SK-N-SH (cell line): ENCODE measurements at regions not wholly inside any gene's neighbourhood (a gene's known extent, or its start where the extent isn't known, plus 50 kb on each side); places are given as distances from the start of the nearest gene placed in this dataset.

ENCODE experiments used
- CTCF ChIA-PET: fragments of 300-600, 350-600 bp; formaldehyde crosslinking; extraction: SDS; loops from one replicate; lab custom pipeline; 2021; lab: Yijun Ruan, JAX
- POLR2A ChIA-PET: fragments of 350-600 bp; sonication (Branson Sonifier 250); formaldehyde crosslinking; extraction: SDS; loops from one replicate; lab custom pipeline; 2020; ENCODE audit warnings: antibody characterized with exemption, inconsistent platforms; lab: Yijun Ruan, JAX
- DNase-seq: peaks from one replicate; pipeline ENCODE4 v3.0.0; 2012
- H2AFZ ChIP-seq: fragments of 200-600 bp; sonication (generic); 2 replicates; pipeline ENCODE4 v1.8.1; 2016; ENCODE audit warnings: antibody characterized with exemption, mild to moderate bottlenecking, low read depth
- H3F3A ChIP-seq: fragments of 200-600 bp; sonication (generic); replicated peaks from 2 replicates; pipeline ENCODE3; 2016; ENCODE audit warnings: antibody characterized with exemption, mild to moderate bottlenecking; ENCODE audit not compliant: insufficient read depth
- H3K27ac ChIP-seq, 2 experiments: fragments of 200-500 bp in 1 of 2; fragments of 200-600 bp in 1 of 2; sonication (Bioruptor generic) in 1 of 2; sonication (generic), shearing (Covaris generic) in 1 of 2; 2 replicates each; pipeline versions ENCODE4 v1.5.1 to v1.6.1; 2014 to 2016; ENCODE audit warnings: low read depth in 2 of 2, inconsistent platforms in 1 of 2, low read length in 1 of 2, mild to moderate bottlenecking in 1 of 2, mixed read lengths in 1 of 2
- H3K27me3 ChIP-seq: fragments of 200-600 bp; sonication (generic), shearing (Covaris generic); 2 replicates; pipeline ENCODE4 v1.6.1; 2016; ENCODE audit warnings: mixed run types; ENCODE audit not compliant: insufficient read depth
- H3K36me3 ChIP-seq, 2 experiments: fragments of 200-500 bp in 1 of 2; fragments of 200-600 bp in 1 of 2; sonication (Bioruptor generic) in 1 of 2; sonication (generic) in 1 of 2; replicated peaks in 1 of 2; 2 replicates each; pipeline versions ENCODE3 to v1.5.1; 2014 to 2016; ENCODE audit warnings: low read length in 1 of 2, mild to moderate bottlenecking in 1 of 2; ENCODE audit not compliant: insufficient read depth in 2 of 2, control insufficient read depth in 1 of 2
- H3K4me1 ChIP-seq, 2 experiments: fragments of 200-500 bp in 1 of 2; fragments of 200-600 bp in 1 of 2; sonication (Bioruptor generic) in 1 of 2; sonication (generic), shearing (Covaris generic) in 1 of 2; 2 replicates each; pipeline versions ENCODE4 v1.5.1 to v1.6.1; 2014 to 2016; ENCODE audit warnings: low read depth in 1 of 2, low read length in 1 of 2, mixed run types in 1 of 2; ENCODE audit not compliant: insufficient read depth in 2 of 2, control insufficient read depth in 1 of 2
- H3K4me2 ChIP-seq: fragments of 200-600 bp; sonication (generic), shearing (Covaris generic); 2 replicates; pipeline ENCODE4 v1.6.1; 2017; ENCODE audit warnings: mixed run types
- H3K4me3 ChIP-seq, 2 experiments: fragments of 200-500 bp in 1 of 2; fragments of 200-600 bp in 1 of 2; sonication (Bioruptor generic) in 1 of 2; sonication (generic), shearing (Covaris generic) in 1 of 2; 2 replicates each; pipeline versions ENCODE4 v1.5.1 to v1.8.1; 2014 to 2016; ENCODE audit warnings: low read depth in 2 of 2, inconsistent platforms in 1 of 2, low read length in 1 of 2, mild to moderate bottlenecking in 1 of 2, mixed read lengths in 1 of 2, moderate library complexity in 1 of 2
- H3K79me2 ChIP-seq: fragments of 200-600 bp; sonication (generic); 2 replicates; pipeline ENCODE4 v1.8.1; 2017; ENCODE audit warnings: mild to moderate bottlenecking; ENCODE audit not compliant: insufficient read depth
- H3K9ac ChIP-seq: fragments of 200-600 bp; sonication (generic); 2 replicates; pipeline ENCODE4 v1.6.1; 2017; ENCODE audit warnings: mixed run types
- H3K9me2 ChIP-seq: fragments of 200-600 bp; sonication (generic); 2 replicates; pipeline ENCODE4 v1.6.1; 2017; ENCODE audit warnings: mixed run types
- H3K9me3 ChIP-seq: fragments of 200-600 bp; sonication (generic); 2 replicates; pipeline ENCODE4 v1.6.1; 2017; ENCODE audit warnings: mixed run types, mild to moderate bottlenecking, moderate library complexity
- H4K20me1 ChIP-seq: fragments of 200-600 bp; sonication (generic); 2 replicates; pipeline ENCODE4 v1.6.1; 2017; ENCODE audit warnings: mild to moderate bottlenecking, mixed run types; ENCODE audit not compliant: insufficient read depth
- ELF1 ChIP-seq: IDR thresholded peaks from 2 replicates; pipeline ENCODE4 v1.4.0; 2012
- EP300 ChIP-seq, 2 experiments: IDR thresholded peaks; 2 replicates each; pipeline versions ENCODE4 v1.4.0 to v1.6.1; 2012; ENCODE audit warnings: borderline replicate concordance in 1 of 2, low read depth in 1 of 2, low read length in 1 of 2
- EZH2phosphoT487 ChIP-seq: fragments of 200-600 bp; sonication (generic); IDR thresholded peaks from 2 replicates; pipeline ENCODE4 v1.6.1; 2017; ENCODE audit warnings: low read depth, mixed run types, mild to moderate bottlenecking, antibody characterized with exemption, moderate library complexity, borderline replicate concordance
- FOXJ3 ChIP-seq: sonication (generic); formaldehyde crosslinking; IDR thresholded peaks from 2 replicates; pipeline ENCODE4 v1.5.1; 2020; ENCODE audit warnings: mild to moderate bottlenecking, missing genetic modification reagents
- MXI1 ChIP-seq: IDR thresholded peaks from 2 replicates; pipeline ENCODE4 v1.6.1; 2012; ENCODE audit warnings: mild to moderate bottlenecking, low read depth, low read length, improper control_type of control experiment
- NRF1 ChIP-seq: IDR thresholded peaks from 2 replicates; pipeline ENCODE4 v1.6.1; 2012; ENCODE audit warnings: low read depth, mild to moderate bottlenecking, low read length
- POLR2AphosphoS5 ChIP-seq: IDR thresholded peaks from 2 replicates; pipeline ENCODE4 v1.6.1; 2012; ENCODE audit warnings: low read depth, low read length
- RAD21 ChIP-seq: IDR thresholded peaks from 2 replicates; pipeline ENCODE4 v1.6.1; 2012; ENCODE audit warnings: mild to moderate bottlenecking, low read length
- RCOR1 ChIP-seq: fragments of 150-350 bp; IDR thresholded peaks from 2 replicates; pipeline ENCODE4 v1.6.1; 2017; ENCODE audit warnings: antibody characterized with exemption, low read length
- SIN3A ChIP-seq: IDR thresholded peaks from 2 replicates; pipeline ENCODE4 v1.6.1; 2012; ENCODE audit warnings: low read depth, mild to moderate bottlenecking, low read length, moderate library complexity, borderline replicate concordance
- TAF1 ChIP-seq: IDR thresholded peaks from 2 replicates; pipeline ENCODE4 v1.6.1; 2012; ENCODE audit warnings: low read depth, mild to moderate bottlenecking, low read length, moderate library complexity, borderline replicate concordance
- YY1 ChIP-seq: IDR thresholded peaks from 2 replicates; pipeline ENCODE4 v1.4.0; 2012; ENCODE audit warnings: low read depth, mild to moderate bottlenecking
- WGBS: methylation state at CpG from one replicate; pipeline ENCODE4 v1.1.6; 2017; ENCODE audit warnings: low lambda C conversion rate; 5-methylcytosine and 5-hydroxymethylcytosine counted together
- TF ChIP-seq, protein P1 (sequence below): IDR thresholded peaks from 2 replicates; pipeline ENCODE4; 2012
- TF ChIP-seq, protein P2 (sequence below): IDR thresholded peaks from 2 replicates; pipeline ENCODE4 v1.4.0; 2012; ENCODE audit warnings: low read depth, borderline replicate concordance
- TF ChIP-seq, protein P3 (sequence below): IDR thresholded peaks from 2 replicates; pipeline ENCODE4 v1.4.0; 2012; ENCODE audit warnings: low read depth

DNA sequence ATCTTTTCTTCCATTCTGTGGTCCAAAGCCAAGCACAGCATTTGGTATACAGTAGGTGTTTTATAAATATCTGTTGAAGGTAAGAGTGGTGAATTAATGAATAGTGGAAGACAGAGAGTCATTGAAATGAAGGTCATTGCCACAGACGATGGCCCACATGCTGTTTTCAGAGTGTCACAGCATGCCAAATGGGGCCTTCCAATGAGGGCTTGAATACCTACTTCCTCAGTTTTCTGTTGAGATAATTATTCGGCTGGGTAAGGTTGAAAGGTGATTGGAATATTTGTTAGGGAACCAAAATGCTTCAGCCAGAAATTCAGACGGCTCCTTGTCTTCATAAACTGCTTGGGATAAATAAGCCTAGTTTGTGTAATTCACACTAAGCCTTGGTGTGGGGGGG lies 205.3 kb upstream of the TBL1XR1 start:
- no peak overlapping the region for H3K27ac ChIP-seq
- no peak for DNase-seq
- no peak overlapping the region for H3K9ac ChIP-seq
- 90% methylated on average over 3 of the region's 3 CpGs for WGBS
- H3K4me2 ChIP-seq, result no peak overlapping the region
- TF ChIP-seq, protein P1, sequence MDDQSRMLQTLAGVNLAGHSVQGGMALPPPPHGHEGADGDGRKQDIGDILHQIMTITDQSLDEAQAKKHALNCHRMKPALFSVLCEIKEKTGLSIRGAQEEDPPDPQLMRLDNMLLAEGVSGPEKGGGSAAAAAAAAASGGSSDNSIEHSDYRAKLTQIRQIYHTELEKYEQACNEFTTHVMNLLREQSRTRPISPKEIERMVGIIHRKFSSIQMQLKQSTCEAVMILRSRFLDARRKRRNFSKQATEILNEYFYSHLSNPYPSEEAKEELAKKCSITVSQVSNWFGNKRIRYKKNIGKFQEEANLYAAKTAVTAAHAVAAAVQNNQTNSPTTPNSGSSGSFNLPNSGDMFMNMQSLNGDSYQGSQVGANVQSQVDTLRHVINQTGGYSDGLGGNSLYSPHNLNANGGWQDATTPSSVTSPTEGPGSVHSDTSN, result no peak
- TF ChIP-seq TAF1, result no peak
- TF ChIP-seq, protein P2, sequence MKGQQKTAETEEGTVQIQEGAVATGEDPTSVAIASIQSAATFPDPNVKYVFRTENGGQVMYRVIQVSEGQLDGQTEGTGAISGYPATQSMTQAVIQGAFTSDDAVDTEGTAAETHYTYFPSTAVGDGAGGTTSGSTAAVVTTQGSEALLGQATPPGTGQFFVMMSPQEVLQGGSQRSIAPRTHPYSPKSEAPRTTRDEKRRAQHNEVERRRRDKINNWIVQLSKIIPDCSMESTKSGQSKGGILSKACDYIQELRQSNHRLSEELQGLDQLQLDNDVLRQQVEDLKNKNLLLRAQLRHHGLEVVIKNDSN, result no peak
- no peak for TF ChIP-seq EZH2phosphoT487
- no peak for TF ChIP-seq YY1
- TF ChIP-seq, protein P3, sequence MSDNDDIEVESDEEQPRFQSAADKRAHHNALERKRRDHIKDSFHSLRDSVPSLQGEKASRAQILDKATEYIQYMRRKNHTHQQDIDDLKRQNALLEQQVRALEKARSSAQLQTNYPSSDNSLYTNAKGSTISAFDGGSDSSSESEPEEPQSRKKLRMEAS, result no peak
- TF ChIP-seq POLR2AphosphoS5, result no peak
- TF ChIP-seq ELF1, result no peak
- ChIA-PET CTCF (no interaction called here), POLR2A (no interaction called here)
- H4K20me1 ChIP-seq, result no peaks in the 10 kb centered on the region
- H3K4me3 ChIP-seq, result no peak overlapping the region
- no peaks in the 10 kb centered on the region for H3K79me2 ChIP-seq
- H3F3A ChIP-seq, result no peaks in the 10 kb centered on the region
- H2AFZ ChIP-seq, result no peak overlapping the region
- H3K9me3 ChIP-seq, result no peaks in the 10 kb centered on the region
- H3K27me3 ChIP-seq, result no peaks in the 10 kb centered on the region
- no peaks in the 10 kb centered on the region for H3K4me1 ChIP-seq
- no peaks in the 10 kb centered on the region for H3K36me3 ChIP-seq
- H3K9me2 ChIP-seq, result no peaks in the 10 kb centered on the region

DNA sequence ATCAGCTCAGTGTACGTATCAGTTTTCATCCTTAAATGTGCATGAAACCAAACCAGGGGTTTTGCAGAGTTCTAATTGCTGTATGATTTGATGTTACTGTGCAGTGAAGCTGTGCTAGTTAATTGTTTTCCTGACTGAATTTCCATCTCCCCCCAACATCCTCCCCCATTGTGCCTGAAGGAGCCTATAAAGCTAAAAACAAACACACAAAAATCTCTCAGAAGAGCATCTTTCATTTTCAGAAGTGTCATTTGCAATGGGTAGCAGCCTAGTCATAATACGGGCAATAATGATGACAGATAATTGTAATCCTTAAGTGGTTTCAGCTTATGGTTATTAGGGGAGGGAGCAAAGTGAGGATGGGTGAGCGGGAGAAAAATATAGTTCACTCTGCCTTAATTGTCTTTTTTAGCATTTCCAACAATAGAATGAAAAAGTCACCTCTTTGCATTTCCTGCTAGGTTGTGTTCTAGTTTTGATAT lies 207.9 kb upstream of the TBL1XR1 start:
- H3K4me3 ChIP-seq, result no peak overlapping the region
- H3K9me2 ChIP-seq, result no peaks in the 10 kb centered on the region
- 93% methylated on average over 3 of the region's 3 CpGs for WGBS
- no peaks in the 10 kb centered on the region for H3K4me1 ChIP-seq
- H3K27ac ChIP-seq, result no peak overlapping the region
- H3K36me3 ChIP-seq, result no peaks in the 10 kb centered on the region
- POLR2A ChIA-PET, result no interaction called here
- CTCF ChIA-PET, result interaction anchor here (1.4 to 1.8 kb wide), 3 partner anchors 10 to 18 kb away, joined by 3 to 7 read pairs (median 4); no protein-coding TSS in a partner anchor
- no peaks in the 10 kb centered on the region for H3F3A ChIP-seq
- H4K20me1 ChIP-seq, result no peaks in the 10 kb centered on the region
- no peak overlapping the region for H3K9ac ChIP-seq
- no peaks in the 10 kb centered on the region for H3K79me2 ChIP-seq
- H3K27me3 ChIP-seq, result no peaks in the 10 kb centered on the region
- no peak overlapping the region for H3K4me2 ChIP-seq
- H3K9me3 ChIP-seq, result no peaks in the 10 kb centered on the region
- DNase-seq, result no peak
- TF ChIP-seq RCOR1 (no peak), EZH2phosphoT487 (no peak), MXI1 (no peak), SIN3A (no peak), FOXJ3 (no peak), POLR2AphosphoS5 (no peak), RAD21 (no peak), EP300 (IDR thresholded peaks at IDR 0.05; ENCODE audit: borderline replicate concordance in 1 of 2, low read depth in 1 of 2, low read length in 1 of 2) (no peak), NRF1 (no peak)
- TF ChIP-seq, protein P1, result no peak
- TF ChIP-seq, all 33 proteins: peak for 0
- no peak overlapping the region for H2AFZ ChIP-seq
